Thyroid gland (tissue), 4 donors: ENCODE measurements at regions not wholly inside any gene's neighbourhood (a gene's known extent, or its start where the extent isn't known, plus 50 kb on each side); places are given as distances from the start of the nearest gene placed in this dataset.

Source experiments
- POLR2A ChIP-seq, 2 donors: fragments of 450-650 bp; IDR thresholded peaks; one replicate each; pipeline ENCODE4 v1.6.1; 2017; ENCODE audit warnings: antibody characterized with exemption in 2 of 2, mild to moderate bottlenecking in 2 of 2, moderate library complexity in 1 of 2
- TF ChIP-seq, protein P1 (sequence below), 6 experiments: fragments of 200-600 bp in 3 of 6; fragments of 450-650 bp in 3 of 6; sonication (generic) in 3 of 6; IDR thresholded peaks; one replicate each; pipeline ENCODE4 v1.5.1; 2016 to 2019; ENCODE audit warnings: antibody characterized with exemption in 6 of 6, mild to moderate bottlenecking in 2 of 6, inconsistent platforms in 1 of 6, moderate library complexity in 1 of 6

GRCh38 chr11:130637566-130637965, 189.1 kb downstream of the ADAMTS15 start:
- TF ChIP-seq, protein P1, sequence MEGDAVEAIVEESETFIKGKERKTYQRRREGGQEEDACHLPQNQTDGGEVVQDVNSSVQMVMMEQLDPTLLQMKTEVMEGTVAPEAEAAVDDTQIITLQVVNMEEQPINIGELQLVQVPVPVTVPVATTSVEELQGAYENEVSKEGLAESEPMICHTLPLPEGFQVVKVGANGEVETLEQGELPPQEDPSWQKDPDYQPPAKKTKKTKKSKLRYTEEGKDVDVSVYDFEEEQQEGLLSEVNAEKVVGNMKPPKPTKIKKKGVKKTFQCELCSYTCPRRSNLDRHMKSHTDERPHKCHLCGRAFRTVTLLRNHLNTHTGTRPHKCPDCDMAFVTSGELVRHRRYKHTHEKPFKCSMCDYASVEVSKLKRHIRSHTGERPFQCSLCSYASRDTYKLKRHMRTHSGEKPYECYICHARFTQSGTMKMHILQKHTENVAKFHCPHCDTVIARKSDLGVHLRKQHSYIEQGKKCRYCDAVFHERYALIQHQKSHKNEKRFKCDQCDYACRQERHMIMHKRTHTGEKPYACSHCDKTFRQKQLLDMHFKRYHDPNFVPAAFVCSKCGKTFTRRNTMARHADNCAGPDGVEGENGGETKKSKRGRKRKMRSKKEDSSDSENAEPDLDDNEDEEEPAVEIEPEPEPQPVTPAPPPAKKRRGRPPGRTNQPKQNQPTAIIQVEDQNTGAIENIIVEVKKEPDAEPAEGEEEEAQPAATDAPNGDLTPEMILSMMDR (IDR thresholded peaks at IDR 0.05) = no peak
- TF ChIP-seq POLR2A (IDR thresholded peaks at IDR 0.05) = no peak
